SK-N-MC (cell line): ENCODE measurements at regions not wholly inside any gene's neighbourhood (a gene's known extent, or its start where the extent isn't known, plus 50 kb on each side); places are given as distances from the start of the nearest gene placed in this dataset.

Source experiments
- EZH2 ChIP-seq: fragments of 200-600 bp; sonication (generic); IDR thresholded peaks from one replicate; pipeline ENCODE4 v1.6.1; 2017; ENCODE audit warnings: antibody characterized with exemption
- FOXP2 ChIP-seq: optimal IDR thresholded peaks from 2 replicates; pipeline ENCODE3; 2011; ENCODE audit warnings: mild to moderate bottlenecking, moderate library complexity; ENCODE audit not compliant: insufficient read depth; ENCODE audit errors: extremely low read length, control extremely low read depth
- POLR2AphosphoS5 ChIP-seq: IDR thresholded peaks from 2 replicates; pipeline ENCODE4 v1.6.1; 2012; ENCODE audit warnings: mild to moderate bottlenecking, low read depth, low read length, borderline replicate concordance

DNA sequence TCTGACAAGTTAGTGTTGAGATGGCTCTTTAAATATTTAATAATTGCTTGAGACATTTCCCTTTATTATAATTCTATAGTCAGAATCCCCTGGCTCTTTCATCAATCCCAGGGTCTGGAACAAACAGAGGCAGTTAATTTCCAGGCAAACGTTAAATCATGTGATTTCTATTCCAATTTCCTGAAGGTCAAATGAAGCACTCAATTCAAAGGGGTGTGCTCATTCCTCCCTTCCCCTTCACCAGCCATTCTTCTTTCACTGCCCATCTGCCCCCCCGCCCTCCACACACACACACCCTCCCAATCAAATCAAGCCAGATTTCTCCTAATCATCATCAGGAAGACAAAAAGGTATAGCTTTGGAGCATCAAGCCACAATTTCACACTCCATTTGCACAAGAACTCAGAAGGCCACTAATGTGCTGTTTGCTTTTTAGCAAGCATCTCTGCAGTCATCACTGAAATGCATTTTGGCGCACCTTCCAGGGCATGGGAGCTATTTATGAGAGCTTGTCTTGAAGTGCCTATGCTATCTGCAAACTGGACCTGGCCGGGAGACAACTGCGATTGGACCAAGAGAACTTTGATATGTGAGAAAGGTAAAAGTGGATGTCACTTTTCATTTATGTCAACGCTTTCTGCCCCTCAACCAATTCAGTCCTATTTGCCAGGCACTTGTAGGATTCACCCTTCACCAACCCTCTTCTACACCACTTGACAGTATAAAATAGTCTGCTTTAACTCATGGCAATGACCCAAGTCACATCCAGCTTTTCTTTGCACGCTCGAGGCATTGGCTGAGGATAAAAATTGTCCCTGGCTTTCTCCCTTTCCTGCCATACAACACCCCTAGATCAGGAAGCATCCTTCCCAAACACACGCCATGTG is 315.1 kb upstream of the API5 start:
- no peak for TF ChIP-seq EZH2
- no peak for TF ChIP-seq POLR2AphosphoS5
- no peak for TF ChIP-seq FOXP2
